B cell (primary cell): ENCODE measurements at regions not wholly inside any gene's neighbourhood (a gene's known extent, or its start where the extent isn't known, plus 50 kb on each side); places are given as distances from the start of the nearest gene placed in this dataset.

ENCODE experiments used
- ATAC-seq: fragments of 200-7000 bp; cut with Tn5 transposase; one replicate; pipeline ENCODE4 v1.10.0; 2021; ENCODE audit warnings: low read depth, mild to moderate bottlenecking, moderate number of reproducible peaks, moderate library complexity
- CTCF ChIA-PET: fragments of 350-600 bp; sonication (Branson Sonifier 250); formaldehyde crosslinking; loops from one replicate; lab custom pipeline; 2021; ENCODE audit warnings: antibody characterized with exemption, inconsistent platforms; lab: Charles Lee
- POLR2A ChIA-PET: fragments of 350-600 bp; sonication (Branson Sonifier 250); formaldehyde crosslinking; loops from one replicate; lab custom pipeline; 2021; ENCODE audit warnings: antibody characterized with exemption; lab: Charles Lee
- DNase-seq: peaks from one replicate; pipeline ENCODE4 v3.0.0; 2013
- H2AFZ ChIP-seq: 2 replicates; pipeline ENCODE4 v1.6.1; 2012; ENCODE audit warnings: mild to moderate bottlenecking, low read depth, low read length; ENCODE audit not compliant: insufficient read depth, poor library complexity, severe bottlenecking
- H3K27ac ChIP-seq, 2 donors: 1 replicate in 1 of 2; 2 replicates in 1 of 2; pipeline ENCODE4 v1.5.1; 2012 to 2013; ENCODE audit warnings: low read length in 2 of 2, mild to moderate bottlenecking in 2 of 2, moderate library complexity in 1 of 2
- H3K27me3 ChIP-seq, 4 experiments: fragments of 200-600 bp in 1 of 4; sonication (generic) in 1 of 4; replicated peaks in 1 of 4; 1 replicate in 2 of 4; 2 replicates in 2 of 4; pipeline versions ENCODE4 v1.6.1 to v1.7.0; 2013 to 2016; ENCODE audit warnings: low read length in 3 of 4, mild to moderate bottlenecking in 2 of 4, mixed read lengths in 1 of 4, moderate library complexity in 1 of 4; ENCODE audit not compliant: insufficient read depth in 4 of 4, control insufficient read depth in 3 of 4; ENCODE audit errors: control extremely low read depth in 1 of 4
- H3K36me3 ChIP-seq, 2 experiments: replicated peaks in 1 of 2; 1 replicate in 1 of 2; 2 replicates in 1 of 2; pipeline versions ENCODE4 v1.6.1 to v1.7.1; 2013; ENCODE audit warnings: low read length in 1 of 2; ENCODE audit not compliant: insufficient read depth in 2 of 2, control insufficient read depth in 1 of 2; ENCODE audit errors: control extremely low read depth in 1 of 2, extremely low read depth in 1 of 2
- H3K4me1 ChIP-seq, 2 donors: fragments of 200-600 bp in 1 of 2; sonication (generic) in 1 of 2; 1 replicate in 1 of 2; 2 replicates in 1 of 2; pipeline versions ENCODE4 v1.5.1 to v1.6.1; 2013 to 2017; ENCODE audit warnings: low read length in 2 of 2; ENCODE audit not compliant: control insufficient read depth in 2 of 2, insufficient read depth in 2 of 2
- H3K4me2 ChIP-seq: replicated peaks from 2 replicates; pipeline ENCODE3; 2012; ENCODE audit warnings: mild to moderate bottlenecking, low read depth, low read length; ENCODE audit not compliant: poor library complexity, severe bottlenecking
- H3K4me3 ChIP-seq, 5 experiments: fragments of 200-600 bp in 1 of 5; sonication (generic) in 1 of 5; 1 replicate in 3 of 5; 2 replicates in 2 of 5; pipeline versions ENCODE4 v1.5.1 to v1.7.0; 2011 to 2016; ENCODE audit warnings: low read length in 4 of 5, mild to moderate bottlenecking in 4 of 5, low read depth in 2 of 5, control low read depth in 1 of 5, moderate library complexity in 1 of 5; ENCODE audit not compliant: insufficient read depth in 1 of 5; ENCODE audit errors: control extremely low read depth in 1 of 5, extremely low read depth in 1 of 5
- H3K79me2 ChIP-seq: fragments of 200-600 bp; sonication (generic); one replicate; pipeline ENCODE4 v1.6.0; 2016; ENCODE audit warnings: low read length; ENCODE audit not compliant: control insufficient read depth, insufficient read depth
- H3K9ac ChIP-seq: fragments of 200-600 bp; sonication (generic); 2 replicates; pipeline ENCODE4 v1.6.1; 2017; ENCODE audit warnings: mild to moderate bottlenecking, low read length, moderate library complexity
- H3K9me3 ChIP-seq, 3 donors: one replicate each; pipeline versions ENCODE4 v1.6.1 to v1.7.1; 2013; ENCODE audit warnings: low read length in 2 of 3; ENCODE audit not compliant: control insufficient read depth in 2 of 3, insufficient read depth in 1 of 3; ENCODE audit errors: control extremely low read depth in 1 of 3
- H4K20me1 ChIP-seq: 2 replicates; pipeline ENCODE4 v1.6.0; 2012; ENCODE audit warnings: mild to moderate bottlenecking, low read length; ENCODE audit not compliant: insufficient read depth, control insufficient read depth, poor library complexity, severe bottlenecking
- H3K27ac Mint-ChIP-seq: one replicate; pipeline ENCODE4 v1.8.0; 2021; ENCODE audit warnings: mixed read lengths
- H3K27me3 Mint-ChIP-seq: one replicate; pipeline ENCODE4 v1.8.0; 2021; ENCODE audit warnings: mixed read lengths
- H3K4me1 Mint-ChIP-seq: one replicate; pipeline ENCODE4 v1.8.0; 2021; ENCODE audit warnings: mixed read lengths
- H3K4me3 Mint-ChIP-seq: one replicate; pipeline ENCODE4 v1.8.0; 2021; ENCODE audit warnings: mixed read lengths
- H3K9me3 Mint-ChIP-seq: one replicate; pipeline ENCODE4 v1.8.0; 2022; ENCODE audit warnings: mixed read lengths; ENCODE audit not compliant: insufficient read depth
- EZH2 ChIP-seq: IDR thresholded peaks from 2 replicates; pipeline ENCODE4 v1.6.1; 2012; ENCODE audit warnings: borderline replicate concordance, low read depth, mild to moderate bottlenecking, moderate library complexity, low read length; ENCODE audit not compliant: insufficient read depth, poor library complexity, severe bottlenecking
- WGBS: methylation state at CpG from one replicate; pipeline ENCODE4 v1.1.5; 2013; ENCODE audit warnings: missing lambda C conversion rate; ENCODE audit not compliant: insufficient coverage; 5-methylcytosine and 5-hydroxymethylcytosine counted together
- intact Hi-C: fragments of 100-400 bp; cut with micrococcal nuclease; formaldehyde crosslinking; loops from one replicate; pipeline ENCODE4 v1.10.0; 2022
- TF ChIP-seq, protein P1 (sequence below): fragments of 200-600 bp; IDR thresholded peaks from one replicate; pipeline ENCODE4 v1.8.0; 2022; ENCODE audit warnings: antibody characterized with exemption, mild to moderate bottlenecking

DNA sequence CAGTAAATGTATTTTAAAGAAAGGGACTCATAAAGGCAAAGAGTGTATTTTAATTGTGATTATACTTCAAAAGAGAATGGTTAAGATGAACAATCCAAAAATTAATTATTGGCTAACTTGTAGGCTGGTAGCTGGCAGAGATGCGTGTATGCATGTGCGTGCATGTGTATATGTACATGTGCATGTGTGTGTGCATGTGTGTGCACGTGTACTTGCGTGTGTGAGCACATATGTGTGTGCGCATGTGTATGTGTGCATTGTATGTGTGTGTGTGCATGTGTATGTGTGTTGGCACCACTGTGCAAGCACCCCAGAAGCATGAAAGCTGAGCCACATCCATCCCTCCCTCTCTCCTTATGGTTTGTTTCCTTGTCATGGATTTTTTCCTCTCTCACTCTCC, 83.0 kb upstream of the SLC1A3 start:
- TF ChIP-seq, protein P1, sequence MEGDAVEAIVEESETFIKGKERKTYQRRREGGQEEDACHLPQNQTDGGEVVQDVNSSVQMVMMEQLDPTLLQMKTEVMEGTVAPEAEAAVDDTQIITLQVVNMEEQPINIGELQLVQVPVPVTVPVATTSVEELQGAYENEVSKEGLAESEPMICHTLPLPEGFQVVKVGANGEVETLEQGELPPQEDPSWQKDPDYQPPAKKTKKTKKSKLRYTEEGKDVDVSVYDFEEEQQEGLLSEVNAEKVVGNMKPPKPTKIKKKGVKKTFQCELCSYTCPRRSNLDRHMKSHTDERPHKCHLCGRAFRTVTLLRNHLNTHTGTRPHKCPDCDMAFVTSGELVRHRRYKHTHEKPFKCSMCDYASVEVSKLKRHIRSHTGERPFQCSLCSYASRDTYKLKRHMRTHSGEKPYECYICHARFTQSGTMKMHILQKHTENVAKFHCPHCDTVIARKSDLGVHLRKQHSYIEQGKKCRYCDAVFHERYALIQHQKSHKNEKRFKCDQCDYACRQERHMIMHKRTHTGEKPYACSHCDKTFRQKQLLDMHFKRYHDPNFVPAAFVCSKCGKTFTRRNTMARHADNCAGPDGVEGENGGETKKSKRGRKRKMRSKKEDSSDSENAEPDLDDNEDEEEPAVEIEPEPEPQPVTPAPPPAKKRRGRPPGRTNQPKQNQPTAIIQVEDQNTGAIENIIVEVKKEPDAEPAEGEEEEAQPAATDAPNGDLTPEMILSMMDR, result no peak
- no peak for TF ChIP-seq EZH2
- Histone ChIP-seq H4K20me1 (no peaks in the 10 kb centered on the region), H2AFZ (no peak overlapping the region), H3K9me3 (peaks cover 0 to 3% (median 0%) of the 10 kb centered on the region in 3 donors), H3K4me2 (no peak overlapping the region), H3K4me3 (no peak overlapping the region), H3K36me3 (no peaks in the 10 kb centered on the region), H3K79me2 (no peaks in the 10 kb centered on the region), H3K27ac (no peak overlapping the region), H3K4me1 (no peaks in the 10 kb centered on the region), H3K27me3 (no peaks in the 10 kb centered on the region), H3K9ac (no peak overlapping the region)
- no peaks in the 10 kb centered on the region for H3K4me1 Mint-ChIP-seq
- ChIA-PET POLR2A (no interaction called here), CTCF (no interaction called here)
- intact Hi-C loops, result no loop called here
- DNase-seq, result no peak
- no peaks in the 10 kb centered on the region for H3K27me3 Mint-ChIP-seq
- H3K4me3 Mint-ChIP-seq, result no peak overlapping the region
- no peak overlapping the region for H3K27ac Mint-ChIP-seq
- WGBS, result 95% methylated on average over 4 of the region's 5 CpGs
- H3K9me3 Mint-ChIP-seq, result peaks cover under 1% of the 10 kb centered on the region
- no peak for ATAC-seq

DNA sequence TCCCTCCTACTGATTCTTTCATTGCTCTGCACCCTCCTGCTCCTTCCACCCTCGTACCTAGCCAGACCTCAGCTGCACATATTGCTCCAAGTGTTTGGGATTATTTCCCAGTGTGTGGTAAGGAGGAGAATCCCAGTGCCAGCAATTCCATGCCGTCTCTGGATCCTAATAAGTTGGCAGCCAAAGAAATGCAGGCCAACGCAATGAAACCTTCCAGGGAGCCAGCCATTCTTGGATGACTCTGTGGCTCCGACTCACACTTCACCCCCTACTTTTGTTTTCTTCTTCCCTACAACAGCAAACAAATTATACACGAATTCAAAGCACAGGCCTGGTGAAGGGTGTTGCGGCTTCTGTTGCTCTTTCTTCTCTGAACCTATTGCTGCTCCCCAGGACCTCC, 82.5 kb upstream of the SLC1A3 start:
- no peak overlapping the region for H3K4me3 ChIP-seq
- Mint-ChIP-seq H3K4me1 (no peaks in the 10 kb centered on the region), H3K27me3 (no peaks in the 10 kb centered on the region), H3K9me3 (no peaks in the 10 kb centered on the region), H3K27ac (no peak overlapping the region), H3K4me3 (no peak overlapping the region)
- DNase-seq (no peak), ATAC-seq (no peak)
- no peaks in the 10 kb centered on the region for H3K27me3 ChIP-seq
- no peak overlapping the region for H3K27ac ChIP-seq
- H2AFZ ChIP-seq, result no peak overlapping the region
- TF ChIP-seq, protein P1, result no peak
- no peak for TF ChIP-seq EZH2
- CTCF ChIA-PET, result no interaction called here
- peaks cover 0 to 3% (median 0%) of the 10 kb centered on the region in 3 donors for H3K9me3 ChIP-seq
- no peaks in the 10 kb centered on the region for H3K4me1 ChIP-seq
- no peaks in the 10 kb centered on the region for H3K36me3 ChIP-seq
- H3K9ac ChIP-seq, result no peak overlapping the region
- POLR2A ChIA-PET, result no interaction called here
- H4K20me1 ChIP-seq, result no peaks in the 10 kb centered on the region
- H3K79me2 ChIP-seq, result no peaks in the 10 kb centered on the region
- WGBS, result 90% methylated on average over 5 of the region's 6 CpGs
- intact Hi-C loops, result no loop called here
- no peak overlapping the region for H3K4me2 ChIP-seq
